Tibial nerve (tissue), 4 donors: ENCODE measurements at regions not wholly inside any gene's neighbourhood (a gene's known extent, or its start where the extent isn't known, plus 50 kb on each side); places are given as distances from the start of the nearest gene placed in this dataset.

ENCODE experiments used
- DNase-seq, 2 donors: peaks; one replicate each; pipeline ENCODE4 v3.0.0-alpha.2; 2019; ENCODE audit warnings: low spot score in 2 of 2
- H3K27ac ChIP-seq, 4 donors: fragments of 200-600 bp; sonication (generic) in 3 of 4; one replicate each; pipeline ENCODE4 v1.5.1; 2017 to 2019; ENCODE audit warnings: mild to moderate bottlenecking in 1 of 4
- H3K27me3 ChIP-seq, 2 donors: fragments of 200-600 bp; sonication (generic) in 1 of 2; one replicate each; pipeline versions ENCODE4 v1.5.1 to v1.6.0; 2017 to 2019
- H3K36me3 ChIP-seq, 3 donors: fragments of 200-600 bp; sonication (generic); one replicate each; pipeline ENCODE4 v1.5.1; 2018 to 2019
- H3K4me1 ChIP-seq, 4 donors: fragments of 200-600 bp; sonication (generic) in 3 of 4; one replicate each; pipeline ENCODE4 v1.5.1; 2017 to 2019
- H3K4me3 ChIP-seq, 4 donors: fragments of 200-600 bp; sonication (generic) in 3 of 4; one replicate each; pipeline ENCODE4 v1.5.1; 2017 to 2019; ENCODE audit warnings: mild to moderate bottlenecking in 1 of 4, moderate library complexity in 1 of 4
- H3K9me3 ChIP-seq, 4 donors: fragments of 200-600 bp; sonication (generic) in 3 of 4; one replicate each; pipeline ENCODE4 v1.5.1; 2017 to 2019
- CTCF ChIP-seq, 5 experiments: fragments of 200-600 bp in 3 of 5; fragments of 450-650 bp in 2 of 5; sonication (generic) in 3 of 5; IDR thresholded peaks; one replicate each; pipeline ENCODE4 v1.5.1; 2016 to 2019; ENCODE audit warnings: antibody characterized with exemption in 5 of 5, mild to moderate bottlenecking in 3 of 5, moderate library complexity in 2 of 5
- EP300 ChIP-seq, 2 donors: sonication (generic); formaldehyde crosslinking; IDR thresholded peaks; one replicate each; pipeline ENCODE4 v1.6.1; 2017; ENCODE audit warnings: antibody characterized with exemption in 2 of 2, mild to moderate bottlenecking in 1 of 2
- POLR2A ChIP-seq, 2 donors: fragments of 450-650 bp; IDR thresholded peaks; one replicate each; pipeline ENCODE4 v1.6.1; 2017; ENCODE audit warnings: antibody characterized with exemption in 2 of 2, mild to moderate bottlenecking in 2 of 2, moderate library complexity in 2 of 2
- WGBS, 2 donors: methylation state at CpG; one replicate each; pipeline ENCODE4 v1.1.5; 2018; 5-methylcytosine and 5-hydroxymethylcytosine counted together

GRCh38 chr19:31402529-31403316 lies 53.5 kb upstream of the TSHZ3 start:
- Histone ChIP-seq H3K27me3 (no peaks in the 10 kb centered on the region), H3K9me3 (no peaks in the 10 kb centered on the region), H3K4me3 (no peak overlapping the region), H3K4me1 (no peaks in the 10 kb centered on the region), H3K27ac (no peak overlapping the region), H3K36me3 (no peaks in the 10 kb centered on the region)
- 66 to 77% methylated on average over 7 of the region's 7 CpGs for WGBS, 2 donors
- no peak for DNase-seq
- TF ChIP-seq EP300 (IDR thresholded peaks at IDR 0.05) (no peak), POLR2A (IDR thresholded peaks at IDR 0.05) (no peak), CTCF (IDR thresholded peaks at IDR 0.05) (no peak)

GRCh38 chr19:31406106-31406505 lies 56.9 kb upstream of the TSHZ3 start:
- H3K9me3 ChIP-seq = no peaks in the 10 kb centered on the region
- no peak overlapping the region for H3K4me3 ChIP-seq
- H3K36me3 ChIP-seq = no peaks in the 10 kb centered on the region
- H3K4me1 ChIP-seq = peaks cover 0 to 13% (median 3%) of the 10 kb centered on the region in 4 donors
- DNase-seq = no peak
- WGBS, 2 donors = 87 to 91% methylated on average over 4 of the region's 4 CpGs
- no peak for TF ChIP-seq CTCF (IDR thresholded peaks at IDR 0.05)
- TF ChIP-seq EP300 (IDR thresholded peaks at IDR 0.05) = no peak
- no peak for TF ChIP-seq POLR2A (IDR thresholded peaks at IDR 0.05)
- H3K27me3 ChIP-seq = no peaks in the 10 kb centered on the region
- H3K27ac ChIP-seq = no peak overlapping the region

- H3K4me1 ChIP-seq = peaks cover 0 to 13% (median 3%) of the 10 kb centered on the region in 4 donors
- H3K9me3 ChIP-seq = no peaks in the 10 kb centered on the region
- no peak for TF ChIP-seq CTCF (IDR thresholded peaks at IDR 0.05)
- TF ChIP-seq EP300 (IDR thresholded peaks at IDR 0.05) = peak in 1 of 2 donors; percentile 1
- no peaks in the 10 kb centered on the region for H3K27me3 ChIP-seq
- H3K36me3 ChIP-seq = no peaks in the 10 kb centered on the region
- 36 to 42% methylated on average over 3 of the region's 3 CpGs for WGBS, 2 donors
- H3K27ac ChIP-seq = peak overlapping the region in 2 of 4 donors; percentile 9 to 69
- no peak for DNase-seq
- H3K4me3 ChIP-seq = no peak overlapping the region
Observed at GRCh38 chr19:31408460-31409124, 59.4 kb upstream of the TSHZ3 start.

- no peak for TF ChIP-seq EP300 (IDR thresholded peaks at IDR 0.05)
- no peak for TF ChIP-seq CTCF (IDR thresholded peaks at IDR 0.05)
- TF ChIP-seq POLR2A (IDR thresholded peaks at IDR 0.05) = no peak
- H3K4me3 ChIP-seq = no peak overlapping the region
- no peak overlapping the region for H3K27ac ChIP-seq
- H3K4me1 ChIP-seq = peaks cover 0 to 12% (median under 1%) of the 10 kb centered on the region in 4 donors
- DNase-seq = no peak
- H3K27me3 ChIP-seq = no peaks in the 10 kb centered on the region
- H3K36me3 ChIP-seq = no peaks in the 10 kb centered on the region
- 74 to 90% methylated on average over 8 of the region's 8 CpGs for WGBS, 2 donors
- no peaks in the 10 kb centered on the region for H3K9me3 ChIP-seq
Observed at GRCh38 chr19:31413353-31413752, 64.1 kb upstream of the TSHZ3 start.

GRCh38 chr19:31415322-31415721 lies 66.1 kb upstream of the TSHZ3 start:
- Histone ChIP-seq H3K36me3 (no peaks in the 10 kb centered on the region), H3K27ac (no peak overlapping the region)
- WGBS, 2 donors = 54% methylated on average over 2 of the region's 2 CpGs

More at GRCh38 chr19:31415322-31415721, 66.1 kb upstream of the TSHZ3 start:
- no peaks in the 10 kb centered on the region for H3K9me3 ChIP-seq
- no peak for DNase-seq
- H3K4me1 ChIP-seq = no peaks in the 10 kb centered on the region
- TF ChIP-seq EP300 (IDR thresholded peaks at IDR 0.05) (no peak), POLR2A (IDR thresholded peaks at IDR 0.05) (no peak), CTCF (IDR thresholded peaks at IDR 0.05) (no peak)
- H3K4me3 ChIP-seq = no peak overlapping the region
- no peaks in the 10 kb centered on the region for H3K27me3 ChIP-seq
